HEK293 (cell line): ENCODE measurements at regions not wholly inside any gene's neighbourhood (a gene's known extent, or its start where the extent isn't known, plus 50 kb on each side); places are given as distances from the start of the nearest gene placed in this dataset.

Experiments used
- CTCF ChIP-seq: fragments of 450-650 bp; formaldehyde crosslinking; IDR thresholded peaks from 2 replicates; pipeline ENCODE4 v1.5.1; 2016; ENCODE audit warnings: missing biosample characterization, missing genetic modification characterization
- KLF16 ChIP-seq: fragments of 450-650 bp; formaldehyde crosslinking; IDR thresholded peaks from 2 replicates; pipeline ENCODE4 v1.5.1; 2017; ENCODE audit warnings: missing biosample characterization, missing genetic modification characterization
- ZBTB49 ChIP-seq: fragments of 450-650 bp; formaldehyde crosslinking; IDR thresholded peaks from 2 replicates; pipeline ENCODE4 v1.5.1; 2016; ENCODE audit warnings: missing biosample characterization, missing genetic modification characterization, low read depth
- ZNF157 ChIP-seq: fragments of 450-650 bp; formaldehyde crosslinking; IDR thresholded peaks from 2 replicates; pipeline ENCODE4 v1.5.1; 2016; ENCODE audit warnings: missing biosample characterization, missing genetic modification characterization
- ZNF175 ChIP-seq: fragments of 450-650 bp; formaldehyde crosslinking; IDR thresholded peaks from 2 replicates; pipeline ENCODE4 v1.5.1; 2016; ENCODE audit warnings: missing biosample characterization, missing genetic modification characterization
- ZNF202 ChIP-seq: fragments of 450-650 bp; formaldehyde crosslinking; IDR thresholded peaks from 2 replicates; pipeline ENCODE4 v1.5.1; 2016; ENCODE audit warnings: missing biosample characterization, missing genetic modification characterization, borderline replicate concordance
- ZNF280D ChIP-seq: fragments of 450-650 bp; formaldehyde crosslinking; IDR thresholded peaks from 2 replicates; pipeline ENCODE4 v1.5.1; 2016; ENCODE audit warnings: missing biosample characterization, missing genetic modification characterization
- ZNF76 ChIP-seq: fragments of 450-650 bp; formaldehyde crosslinking; IDR thresholded peaks from 2 replicates; pipeline ENCODE4; 2016; ENCODE audit warnings: low read depth, missing biosample characterization, missing genetic modification characterization, borderline replicate concordance
- ZNF768 ChIP-seq: fragments of 450-650 bp; formaldehyde crosslinking; IDR thresholded peaks from 2 replicates; pipeline ENCODE4 v1.5.1; 2018; ENCODE audit warnings: missing biosample characterization, mild to moderate bottlenecking, missing genetic modification characterization
- ZNF776 ChIP-seq: fragments of 450-650 bp; formaldehyde crosslinking; IDR thresholded peaks from 2 replicates; pipeline ENCODE4 v1.5.0; 2017; ENCODE audit warnings: missing biosample characterization, missing genetic modification characterization, borderline replicate concordance
- ZNF777 ChIP-seq: fragments of 450-650 bp; formaldehyde crosslinking; IDR thresholded peaks from 2 replicates; pipeline ENCODE4 v1.5.1; 2017; ENCODE audit warnings: missing biosample characterization, missing genetic modification characterization, borderline replicate concordance
- ZSCAN16 ChIP-seq: fragments of 450-650 bp; formaldehyde crosslinking; IDR thresholded peaks from 2 replicates; pipeline ENCODE4 v1.5.1; 2016; ENCODE audit warnings: missing biosample characterization, missing genetic modification characterization
- ZXDB ChIP-seq: fragments of 450-650 bp; formaldehyde crosslinking; IDR thresholded peaks from 2 replicates; pipeline ENCODE4 v1.5.1; 2016; ENCODE audit warnings: missing biosample characterization, missing genetic modification characterization

- TF ChIP-seq ZNF76 (tag by site-specific recombination): no peak
- TF ChIP-seq ZNF280D (tag by site-specific recombination): no peak
- TF ChIP-seq ZNF777 (tag by site-specific recombination): no peak
- no peak for TF ChIP-seq CTCF (tag by site-specific recombination)
- no peak for TF ChIP-seq ZXDB (tag by site-specific recombination)
- TF ChIP-seq ZNF768 (tag by site-specific recombination): no peak
- no peak for TF ChIP-seq ZNF776 (tag by site-specific recombination)
- TF ChIP-seq ZBTB49: no peak
- no peak for TF ChIP-seq ZSCAN16 (tag by site-specific recombination)
- TF ChIP-seq KLF16 (tag by site-specific recombination): no peak
- no peak for TF ChIP-seq ZNF175 (tag by site-specific recombination)
- TF ChIP-seq ZNF157 (tag by site-specific recombination): no peak
- no peak for TF ChIP-seq ZNF202 (tag by site-specific recombination)
These were observed 333.9 kb upstream of the ARPP21 start for GRCh38 chr3:35305406-35305805.
